Globus pallidus (tissue), 1 donor: ENCODE measurements at regions not wholly inside any gene's neighbourhood (a gene's known extent, or its start where the extent isn't known, plus 50 kb on each side); places are given as distances from the start of the nearest gene placed in this dataset.
A peak's percentile ranks its signal among the peaks of the same experiment; 100 is the strongest.

Experiments used
- DNase-seq: peaks from one replicate; pipeline ENCODE4 v3.0.0-alpha.2; 2015; ENCODE audit warnings: low spot score

GRCh38 chr4:131046821-131047220, 1950.9 kb downstream of the C4orf33 start:
- no peak for DNase-seq

DNA sequence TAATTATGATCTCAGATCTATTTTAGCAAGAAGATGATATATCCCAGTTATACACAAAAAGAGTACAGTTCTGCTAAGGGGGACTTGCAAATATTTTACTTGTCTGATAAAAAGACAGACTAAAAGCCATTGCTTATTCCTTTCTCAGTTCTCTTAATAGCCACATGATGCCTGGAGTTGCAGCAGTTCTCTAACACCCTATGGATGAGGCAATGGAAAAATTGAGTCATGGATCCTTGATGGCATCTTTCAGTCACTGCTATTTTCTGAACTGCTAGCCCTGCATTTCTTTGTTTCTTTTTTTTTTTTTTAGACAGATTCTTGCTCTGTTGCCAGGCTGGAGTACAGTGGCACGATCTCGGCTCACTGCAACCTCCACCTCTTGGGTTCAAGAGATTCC, 1956.7 kb downstream of the C4orf33 start:
- DNase-seq = no peak

GRCh38 chr4:131054489-131055019, 1958.6 kb downstream of the C4orf33 start:
- no peak for DNase-seq

- DNase-seq = no peak
Observed at GRCh38 chr4:131061734-131062133, 1965.8 kb downstream of the C4orf33 start.

DNA sequence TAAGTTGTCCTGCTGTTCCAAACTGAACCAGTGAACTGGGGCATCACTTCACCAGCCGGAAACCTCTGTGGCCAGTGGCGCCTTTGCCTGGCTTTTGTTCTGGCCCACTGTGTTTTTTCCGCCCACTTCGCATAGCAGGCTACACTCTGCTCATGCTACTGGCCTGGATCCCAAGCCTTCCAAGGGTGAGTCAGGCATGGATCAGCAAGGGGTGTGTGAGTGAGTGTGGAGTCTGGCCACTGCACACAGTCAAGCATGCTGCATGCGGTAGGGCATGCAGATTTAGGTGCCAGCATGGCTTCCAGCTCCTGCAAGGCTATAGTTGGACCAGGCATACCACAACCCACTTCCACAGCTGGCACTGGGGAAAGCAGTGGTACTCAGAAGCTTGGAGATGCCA, 1967.9 kb downstream of the C4orf33 start:
- DNase-seq = no peak

- DNase-seq = no peak
Observed at GRCh38 chr4:131081069-131081468, 1985.1 kb downstream of the C4orf33 start.

DNA sequence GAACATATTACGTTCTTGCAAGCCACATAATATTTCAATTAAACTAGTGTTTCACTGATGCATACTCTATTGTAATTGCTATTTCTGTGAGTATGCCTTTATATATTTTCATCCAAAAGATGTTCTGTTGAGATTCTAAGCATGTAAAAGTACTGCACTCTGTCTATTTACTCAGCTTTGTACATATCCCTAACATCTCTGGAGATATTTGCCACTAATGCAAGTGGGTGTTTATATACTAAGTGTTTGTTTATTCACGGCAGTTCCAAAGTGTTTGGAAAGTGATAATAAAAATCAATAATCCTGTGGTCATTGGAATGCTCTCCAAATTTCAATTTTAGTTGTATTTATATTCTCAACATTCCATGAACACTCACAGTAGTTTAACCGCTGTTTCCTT, 1989.0 kb downstream of the C4orf33 start:
- no peak for DNase-seq

DNA sequence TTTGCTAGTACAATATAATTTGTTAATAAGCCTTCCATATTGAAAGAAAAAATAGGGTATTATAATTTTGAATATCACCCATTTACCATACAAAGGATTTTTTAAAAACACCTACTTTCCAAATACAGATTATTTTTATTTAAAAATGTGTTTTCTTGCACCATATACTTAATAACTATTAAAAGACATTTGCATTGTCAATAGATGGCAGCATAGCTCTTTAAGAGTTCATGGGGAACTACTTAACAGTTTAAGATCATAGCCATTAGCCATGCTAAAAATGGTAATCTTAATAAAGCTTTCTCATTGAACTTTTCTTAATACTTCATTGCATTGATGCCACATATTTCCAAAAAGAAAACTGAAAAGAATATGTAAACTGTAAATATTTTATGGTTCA, 1995.9 kb downstream of the C4orf33 start:
- peak; percentile 45 for DNase-seq

GRCh38 chr4:131093303-131093702, 1997.4 kb downstream of the C4orf33 start:
- DNase-seq = no peak

DNA sequence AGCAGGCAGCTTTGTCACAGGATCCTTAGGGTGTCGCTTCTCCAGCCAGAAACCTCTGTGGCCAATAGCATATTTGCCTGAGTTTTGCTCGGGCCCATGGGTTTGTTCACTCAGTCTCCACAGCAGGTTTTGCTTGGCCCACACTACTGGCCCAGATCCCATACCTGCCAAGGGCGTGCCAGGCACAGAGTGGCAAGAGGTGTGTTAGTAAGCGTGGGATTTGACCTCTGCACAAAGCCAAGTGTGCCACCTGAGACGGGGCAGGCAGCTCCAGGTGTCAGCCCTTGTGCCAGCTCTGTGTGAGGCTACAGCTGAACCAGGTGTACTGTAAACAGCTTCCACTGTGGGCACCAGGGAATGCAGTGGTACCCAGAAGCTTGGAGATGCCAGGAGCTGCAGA, 2003.0 kb downstream of the C4orf33 start:
- no peak for DNase-seq

DNA sequence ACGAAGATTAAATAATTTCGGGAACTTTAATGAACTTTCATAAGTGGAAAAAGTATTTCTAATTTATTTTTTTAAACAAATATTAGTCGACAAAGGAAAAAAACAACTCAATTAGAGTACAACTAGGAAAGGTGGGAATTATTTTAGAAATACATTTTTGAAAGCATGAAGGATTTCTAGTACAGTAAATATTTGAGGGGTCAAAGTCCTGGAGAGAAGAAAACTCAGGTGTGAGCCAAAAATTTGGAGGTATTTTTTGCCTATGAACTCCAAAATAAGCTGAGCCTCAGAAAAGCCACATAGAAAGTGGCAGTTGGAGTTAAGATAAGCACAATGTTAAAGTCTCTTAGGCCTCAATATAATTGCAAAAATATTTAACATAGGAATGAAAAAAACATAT, 2017.3 kb downstream of the C4orf33 start:
- DNase-seq = no peak

DNA sequence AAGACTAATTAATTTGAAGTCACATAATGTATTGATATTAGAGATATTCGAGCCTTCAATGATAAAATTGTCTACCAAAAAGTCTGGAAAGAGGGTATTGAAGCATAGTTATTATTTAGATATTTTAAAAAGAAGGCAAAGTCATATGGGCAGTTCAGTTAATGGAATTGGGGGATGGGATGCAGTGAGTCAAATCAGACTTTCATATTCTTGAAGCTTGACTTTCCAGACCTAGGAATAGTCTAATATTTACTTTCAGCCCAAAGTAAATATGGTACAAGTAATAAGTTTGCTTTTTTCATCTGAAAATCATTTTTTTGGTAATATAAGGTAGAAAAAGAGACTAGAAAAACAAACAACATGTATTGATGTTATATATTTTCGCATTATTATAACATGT, 2017.8 kb downstream of the C4orf33 start:
- DNase-seq = no peak

DNA sequence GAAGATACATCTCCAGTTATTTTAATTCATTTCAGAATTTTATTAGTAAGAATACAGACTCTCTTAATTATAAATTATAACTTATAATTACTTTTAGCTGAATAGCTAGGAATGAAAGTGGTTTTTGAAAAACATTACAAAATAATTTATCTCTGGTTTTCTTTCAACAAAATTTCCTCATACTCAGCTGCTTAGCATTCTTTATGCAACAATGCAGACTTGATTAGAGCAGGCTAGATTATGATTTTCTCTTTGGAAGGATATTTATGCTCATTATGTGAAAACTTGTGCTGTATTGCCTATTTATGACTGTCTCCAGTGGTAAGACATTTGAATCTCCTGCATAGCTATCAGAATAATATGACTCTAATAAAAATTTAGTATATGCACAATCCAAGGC, 2023.7 kb downstream of the C4orf33 start:
- no peak for DNase-seq

DNA sequence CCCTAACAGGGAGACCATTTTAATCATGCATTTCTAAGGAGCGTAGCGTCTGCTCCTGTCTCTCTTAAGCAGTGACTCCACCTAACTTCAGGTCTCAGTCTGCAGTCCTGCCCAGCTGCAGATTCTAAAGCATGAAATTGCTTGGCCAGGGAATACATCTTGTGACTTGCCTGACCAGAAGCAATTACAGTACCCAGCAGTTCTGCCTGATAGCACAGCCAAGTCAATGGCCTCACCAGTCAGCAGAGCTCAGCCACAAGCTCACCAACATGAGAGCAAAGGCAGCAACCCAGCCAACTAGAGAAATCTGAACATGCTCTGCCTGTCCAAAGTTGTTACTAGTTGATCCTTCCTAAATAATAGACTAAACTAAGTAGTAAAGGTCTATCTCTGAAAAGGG, 2011.9 kb upstream of the PCDH10 start:
- DNase-seq = no peak

DNA sequence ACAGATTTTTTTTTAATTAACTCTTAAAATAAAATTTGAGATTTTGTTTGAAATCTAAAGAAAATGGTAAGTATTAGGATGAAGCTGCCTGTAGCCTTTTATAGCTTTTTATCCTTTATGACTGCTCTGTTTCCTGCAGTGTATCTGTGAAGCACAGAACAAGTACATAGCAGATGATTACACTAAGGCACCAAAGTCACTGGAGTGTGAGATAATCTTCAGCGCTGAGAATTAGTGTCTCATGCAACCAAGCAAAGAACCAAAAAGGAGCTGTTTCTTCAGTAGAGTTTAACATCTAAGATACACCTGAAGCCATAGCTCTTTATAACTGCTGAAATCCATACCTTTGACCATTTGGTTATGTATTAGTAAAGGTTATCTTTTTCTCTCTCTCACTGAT, 1989.8 kb upstream of the PCDH10 start:
- DNase-seq = no peak

- no peak for DNase-seq
Observed at GRCh38 chr4:131192318-131192717, 1956.8 kb upstream of the PCDH10 start.

DNA sequence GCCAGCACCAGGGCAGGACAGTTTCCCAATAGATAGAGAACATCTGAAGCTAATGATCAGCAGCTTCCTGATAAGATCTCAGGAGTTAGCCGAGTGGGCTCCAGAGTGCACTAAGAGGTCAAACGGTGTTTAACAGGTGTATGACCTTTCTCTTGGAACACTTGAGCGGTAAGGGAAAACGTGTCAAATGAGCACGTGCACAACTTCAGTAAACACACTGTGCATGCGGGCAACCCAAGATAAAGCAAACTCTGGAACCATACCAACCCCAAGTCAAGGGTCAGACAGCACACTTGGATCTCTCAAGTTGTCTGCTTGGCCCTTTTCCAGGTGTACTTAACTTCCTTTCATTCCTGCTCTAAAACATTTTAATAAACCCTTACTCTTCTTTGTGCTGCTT, 1941.5 kb upstream of the PCDH10 start:
- no peak for DNase-seq

DNA sequence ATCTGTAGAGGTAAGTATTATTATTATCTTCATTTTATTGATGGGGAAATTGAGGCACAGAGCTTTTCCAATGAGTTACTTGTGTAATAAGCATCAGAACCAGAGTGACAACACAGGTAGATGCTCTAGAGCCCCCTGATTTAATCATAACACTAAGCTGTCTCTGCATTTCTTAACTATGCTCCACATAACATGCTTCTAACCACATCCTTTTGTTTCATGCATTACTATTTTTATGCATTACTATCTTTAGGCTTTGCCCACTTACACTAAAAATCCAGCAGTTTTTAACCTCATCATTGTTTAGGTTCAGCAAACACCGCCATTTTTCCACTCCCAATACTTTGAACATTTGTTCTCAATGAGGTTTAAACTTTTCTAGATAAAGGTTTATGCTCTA, 1900.8 kb upstream of the PCDH10 start:
- no peak for DNase-seq

DNA sequence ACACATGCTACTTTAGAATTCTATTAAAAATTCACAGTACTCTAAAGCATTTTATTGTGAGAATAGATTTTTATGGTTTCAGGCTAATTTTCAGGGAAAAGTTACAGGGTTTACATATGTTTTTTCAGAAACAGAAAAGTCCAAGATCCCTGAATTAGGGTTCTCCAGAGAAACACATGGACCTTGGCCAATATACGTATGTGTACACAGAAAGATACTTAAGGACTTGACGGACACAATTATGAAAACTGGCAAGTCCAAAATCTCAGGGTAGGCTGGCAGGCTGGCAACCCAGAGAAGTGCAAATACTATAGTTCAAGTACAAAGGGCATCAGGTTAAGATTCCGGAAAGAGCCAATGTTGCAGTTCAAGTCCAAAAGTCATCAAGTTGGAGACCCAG, 1897.8 kb upstream of the PCDH10 start:
- DNase-seq = no peak

GRCh38 chr4:131257241-131257640, 1891.9 kb upstream of the PCDH10 start:
- no peak for DNase-seq

DNA sequence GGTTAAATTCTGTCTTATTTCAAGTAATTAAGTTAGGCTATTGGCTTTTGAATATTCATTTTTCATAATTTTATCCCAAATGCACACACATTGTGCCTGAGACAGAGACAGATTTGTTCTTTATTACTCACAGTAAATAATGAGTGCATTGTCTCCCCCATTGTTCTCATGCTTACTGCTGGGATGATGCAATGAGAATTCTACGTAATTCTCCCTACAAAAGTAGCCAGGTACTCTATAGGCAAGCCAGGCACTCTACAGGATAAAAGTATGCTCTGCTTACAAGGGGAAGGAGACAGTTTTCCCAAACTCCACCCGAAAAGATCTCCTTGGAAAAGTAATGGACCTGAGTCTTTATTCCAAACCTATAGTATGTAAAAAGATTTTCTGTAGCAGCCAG, 1890.7 kb upstream of the PCDH10 start:
- peak; percentile 77 for DNase-seq

- no peak for DNase-seq
Observed at GRCh38 chr4:131288441-131288840, 1860.7 kb upstream of the PCDH10 start.

DNA sequence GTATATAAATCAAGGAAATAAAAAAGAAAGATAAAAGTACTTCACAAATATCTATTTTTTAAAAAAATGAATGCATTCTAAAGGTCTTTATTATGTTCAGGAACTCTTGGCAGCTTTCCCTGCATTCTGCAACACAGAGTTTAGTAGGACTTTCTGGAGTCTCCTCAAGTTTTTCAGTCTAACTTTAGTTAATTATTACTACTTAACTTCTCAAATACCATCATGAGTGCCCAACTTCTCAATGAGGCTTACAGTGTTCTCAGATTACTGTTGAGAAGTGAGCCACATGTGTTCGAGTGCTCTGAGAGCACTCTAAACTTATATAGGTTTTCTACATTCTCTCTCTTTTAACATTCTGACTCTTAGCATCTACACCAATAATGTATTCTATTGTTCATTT, 1852.9 kb upstream of the PCDH10 start:
- no peak for DNase-seq

- DNase-seq = peak; percentile 26
Observed at GRCh38 chr4:131302108-131302507, 1847.0 kb upstream of the PCDH10 start.

GRCh38 chr4:131304686-131305085, 1844.4 kb upstream of the PCDH10 start:
- no peak for DNase-seq
